KMS-11 (cell line): ENCODE measurements at regions not wholly inside any gene's neighbourhood (a gene's known extent, or its start where the extent isn't known, plus 50 kb on each side); places are given as distances from the start of the nearest gene placed in this dataset.

ENCODE experiments used
- H2AFZ ChIP-seq: fragments of 200-600 bp; sonication (generic); 2 replicates; pipeline ENCODE4 v1.6.1; 2016; ENCODE audit warnings: antibody characterized with exemption, mixed run types, low read depth
- H3K27ac ChIP-seq: fragments of 200-600 bp; sonication (generic); 2 replicates; pipeline ENCODE4 v1.6.1; 2016; ENCODE audit warnings: mild to moderate bottlenecking, mixed run types
- H3K27me3 ChIP-seq: fragments of 200-600 bp; sonication (generic); 2 replicates; pipeline ENCODE4 v1.6.1; 2017; ENCODE audit warnings: mild to moderate bottlenecking, low read depth, mixed run types, moderate library complexity; ENCODE audit not compliant: insufficient read depth
- H3K36me3 ChIP-seq: fragments of 200-600 bp; sonication (generic); 2 replicates; pipeline ENCODE4 v1.6.1; 2017; ENCODE audit warnings: mild to moderate bottlenecking, mixed run types; ENCODE audit not compliant: insufficient read depth
- H3K4me1 ChIP-seq: fragments of 200-600 bp; sonication (generic); 2 replicates; pipeline ENCODE4 v1.6.1; 2016; ENCODE audit warnings: mild to moderate bottlenecking, low read depth, mixed run types; ENCODE audit not compliant: poor library complexity, severe bottlenecking
- H3K4me2 ChIP-seq: fragments of 200-600 bp; sonication (generic); 2 replicates; pipeline ENCODE4 v1.7.0; 2016; ENCODE audit warnings: mild to moderate bottlenecking, mixed run types
- H3K4me3 ChIP-seq: fragments of 200-600 bp; sonication (generic); IDR thresholded peaks from 2 replicates; pipeline ENCODE4 v1.6.1; 2017; ENCODE audit warnings: low read depth, low read length, mixed read lengths; ENCODE audit not compliant: insufficient read depth
- H3K79me2 ChIP-seq: fragments of 200-600 bp; sonication (generic); 2 replicates; pipeline ENCODE4 v1.6.1; 2016; ENCODE audit warnings: low read depth, mixed run types; ENCODE audit not compliant: insufficient read depth
- H3K9ac ChIP-seq: fragments of 200-600 bp; sonication (generic); 2 replicates; pipeline ENCODE4 v1.6.1; 2016; ENCODE audit warnings: mild to moderate bottlenecking, mixed run types
- H4K20me1 ChIP-seq: fragments of 200-600 bp; sonication (generic); 2 replicates; pipeline ENCODE4 v1.6.1; 2016; ENCODE audit warnings: mild to moderate bottlenecking, mixed run types; ENCODE audit not compliant: insufficient read depth
- TF ChIP-seq, protein P1 (sequence below): fragments of 200-600 bp; sonication (generic); conservative IDR thresholded peaks from 2 replicates; pipeline ENCODE4 v1.6.1; 2017; ENCODE audit warnings: low read depth, mild to moderate bottlenecking, antibody characterized with exemption, low read length, moderate library complexity, mixed read lengths

DNA sequence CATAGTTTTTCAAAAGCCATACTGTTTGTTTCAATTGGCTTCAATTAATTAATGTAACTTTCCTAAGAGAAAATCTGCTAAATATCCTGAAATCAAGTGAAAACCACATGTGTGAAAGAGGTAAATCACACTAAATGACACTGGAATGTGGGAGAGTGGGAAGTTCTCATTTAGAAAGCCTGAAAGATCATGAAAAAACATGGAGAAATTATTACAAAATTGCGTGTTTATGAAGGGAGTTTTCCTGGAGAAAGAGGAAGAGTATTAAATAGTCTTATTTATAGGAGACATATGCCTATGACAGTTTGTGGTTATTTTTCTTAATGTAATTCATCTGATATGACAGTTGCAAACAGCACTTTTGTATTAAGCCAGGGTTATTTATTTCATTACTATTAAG, 183.7 kb downstream of the DKK2 start:
- TF ChIP-seq, protein P1, sequence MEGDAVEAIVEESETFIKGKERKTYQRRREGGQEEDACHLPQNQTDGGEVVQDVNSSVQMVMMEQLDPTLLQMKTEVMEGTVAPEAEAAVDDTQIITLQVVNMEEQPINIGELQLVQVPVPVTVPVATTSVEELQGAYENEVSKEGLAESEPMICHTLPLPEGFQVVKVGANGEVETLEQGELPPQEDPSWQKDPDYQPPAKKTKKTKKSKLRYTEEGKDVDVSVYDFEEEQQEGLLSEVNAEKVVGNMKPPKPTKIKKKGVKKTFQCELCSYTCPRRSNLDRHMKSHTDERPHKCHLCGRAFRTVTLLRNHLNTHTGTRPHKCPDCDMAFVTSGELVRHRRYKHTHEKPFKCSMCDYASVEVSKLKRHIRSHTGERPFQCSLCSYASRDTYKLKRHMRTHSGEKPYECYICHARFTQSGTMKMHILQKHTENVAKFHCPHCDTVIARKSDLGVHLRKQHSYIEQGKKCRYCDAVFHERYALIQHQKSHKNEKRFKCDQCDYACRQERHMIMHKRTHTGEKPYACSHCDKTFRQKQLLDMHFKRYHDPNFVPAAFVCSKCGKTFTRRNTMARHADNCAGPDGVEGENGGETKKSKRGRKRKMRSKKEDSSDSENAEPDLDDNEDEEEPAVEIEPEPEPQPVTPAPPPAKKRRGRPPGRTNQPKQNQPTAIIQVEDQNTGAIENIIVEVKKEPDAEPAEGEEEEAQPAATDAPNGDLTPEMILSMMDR = no peak
- Histone ChIP-seq H3K9ac (no peak overlapping the region), H3K4me1 (no peaks in the 10 kb centered on the region), H3K36me3 (no peaks in the 10 kb centered on the region), H2AFZ (no peak overlapping the region), H3K27ac (no peak overlapping the region), H3K4me2 (no peak overlapping the region), H3K79me2 (no peaks in the 10 kb centered on the region), H3K27me3 (no peaks in the 10 kb centered on the region), H4K20me1 (no peaks in the 10 kb centered on the region), H3K4me3 (no peak overlapping the region)

DNA sequence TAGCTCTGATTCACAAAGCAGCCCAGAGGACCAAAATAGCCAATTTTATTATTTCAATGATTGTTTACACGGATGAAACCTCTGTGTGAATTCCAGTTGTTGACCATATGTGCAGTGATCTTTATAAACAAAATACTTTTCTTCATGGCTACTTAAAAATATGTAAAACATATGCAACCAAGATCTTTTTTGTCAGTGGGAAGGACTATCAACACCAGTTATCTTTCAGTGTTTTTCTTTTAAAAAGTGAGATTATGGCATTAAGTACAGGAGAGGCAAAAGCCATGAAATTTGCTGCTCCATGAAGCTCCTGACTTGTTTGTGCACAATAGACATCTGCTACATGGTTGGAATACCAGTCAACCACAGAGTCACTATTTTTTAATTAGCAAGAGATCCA, 184.4 kb downstream of the DKK2 start:
- Histone ChIP-seq H3K27ac (no peak overlapping the region), H3K79me2 (no peaks in the 10 kb centered on the region)

GRCh38 chr4:106850691-106851090, 185.4 kb downstream of the DKK2 start:
- TF ChIP-seq, protein P1 = no peak
- no peak overlapping the region for H2AFZ ChIP-seq
- no peak overlapping the region for H3K4me3 ChIP-seq
- H3K9ac ChIP-seq = no peak overlapping the region
- H3K79me2 ChIP-seq = no peaks in the 10 kb centered on the region
- no peak overlapping the region for H3K27ac ChIP-seq
- H3K27me3 ChIP-seq = no peaks in the 10 kb centered on the region
- H3K4me2 ChIP-seq = no peak overlapping the region
- H3K36me3 ChIP-seq = no peaks in the 10 kb centered on the region
- H3K4me1 ChIP-seq = no peaks in the 10 kb centered on the region
- no peaks in the 10 kb centered on the region for H4K20me1 ChIP-seq

More for the DNA sequence above, 184.4 kb downstream of the DKK2 start:
- Histone ChIP-seq H3K9ac (no peak overlapping the region), H3K4me3 (no peak overlapping the region), H4K20me1 (no peaks in the 10 kb centered on the region), H3K4me1 (no peaks in the 10 kb centered on the region), H3K4me2 (no peak overlapping the region), H3K36me3 (no peaks in the 10 kb centered on the region), H3K27me3 (no peaks in the 10 kb centered on the region), H2AFZ (no peak overlapping the region)
- TF ChIP-seq, protein P1 = no peak

GRCh38 chr4:106835919-106836318, 200.2 kb downstream of the DKK2 start:
- no peak overlapping the region for H3K9ac ChIP-seq
- no peak overlapping the region for H3K4me2 ChIP-seq
- no peak overlapping the region for H3K27ac ChIP-seq
- TF ChIP-seq, protein P1 = no peak
- no peaks in the 10 kb centered on the region for H3K36me3 ChIP-seq
- H3K4me1 ChIP-seq = no peaks in the 10 kb centered on the region
- no peaks in the 10 kb centered on the region for H3K79me2 ChIP-seq
- no peaks in the 10 kb centered on the region for H3K27me3 ChIP-seq
- H4K20me1 ChIP-seq = no peaks in the 10 kb centered on the region
- H2AFZ ChIP-seq = no peak overlapping the region
- no peak overlapping the region for H3K4me3 ChIP-seq
